Kidney epithelial cell (primary cell): ENCODE measurements at regions not wholly inside any gene's neighbourhood (a gene's known extent, or its start where the extent isn't known, plus 50 kb on each side); places are given as distances from the start of the nearest gene placed in this dataset.

Experiments
- DNase-seq: peaks from one replicate; pipeline ENCODE4 v3.0.0-alpha.2; 2010; ENCODE audit warnings: low read depth
- H3K27me3 ChIP-seq: 2 replicates; pipeline ENCODE4 v1.6.0; 2011; ENCODE audit warnings: low read length; ENCODE audit not compliant: control insufficient read depth, insufficient read depth
- H3K36me3 ChIP-seq: 2 replicates; pipeline ENCODE4 v1.5.1; 2011; ENCODE audit warnings: low read length; ENCODE audit not compliant: control insufficient read depth, insufficient read depth
- H3K4me3 ChIP-seq: 2 replicates; pipeline ENCODE4 v1.5.1; 2011; ENCODE audit warnings: low read depth, mild to moderate bottlenecking, control low read depth, low read length
- TF ChIP-seq, protein P1 (sequence below): IDR thresholded peaks from 2 replicates; pipeline ENCODE4 v1.5.1; 2011; ENCODE audit warnings: mild to moderate bottlenecking, moderate library complexity, low read length, control low read depth, inconsistent platforms; ENCODE audit not compliant: insufficient read depth, poor library complexity, severe bottlenecking

DNA sequence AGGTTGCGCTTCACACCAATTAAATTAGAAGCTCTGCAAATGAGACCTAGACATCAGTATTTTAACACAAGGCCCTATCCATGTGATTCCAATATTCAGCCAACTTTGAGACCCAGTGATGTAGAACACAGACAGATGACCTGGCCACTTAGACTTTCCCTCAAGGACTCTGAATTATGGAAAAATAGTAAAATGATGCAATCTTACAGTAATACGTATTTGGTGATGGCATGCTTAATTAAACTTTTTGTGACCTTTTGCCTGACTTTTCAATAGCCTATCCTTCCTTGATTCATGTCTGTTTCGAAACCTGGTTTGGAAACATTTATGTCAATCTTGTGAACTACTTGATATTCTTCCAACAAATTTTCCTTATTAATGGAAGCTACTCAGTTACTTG lies 521.2 kb downstream of the KCNA4 start:
- no peak for DNase-seq
- no peak overlapping the region for H3K4me3 ChIP-seq
- no peaks in the 10 kb centered on the region for H3K27me3 ChIP-seq
- H3K36me3 ChIP-seq = no peaks in the 10 kb centered on the region
- TF ChIP-seq, protein P1, sequence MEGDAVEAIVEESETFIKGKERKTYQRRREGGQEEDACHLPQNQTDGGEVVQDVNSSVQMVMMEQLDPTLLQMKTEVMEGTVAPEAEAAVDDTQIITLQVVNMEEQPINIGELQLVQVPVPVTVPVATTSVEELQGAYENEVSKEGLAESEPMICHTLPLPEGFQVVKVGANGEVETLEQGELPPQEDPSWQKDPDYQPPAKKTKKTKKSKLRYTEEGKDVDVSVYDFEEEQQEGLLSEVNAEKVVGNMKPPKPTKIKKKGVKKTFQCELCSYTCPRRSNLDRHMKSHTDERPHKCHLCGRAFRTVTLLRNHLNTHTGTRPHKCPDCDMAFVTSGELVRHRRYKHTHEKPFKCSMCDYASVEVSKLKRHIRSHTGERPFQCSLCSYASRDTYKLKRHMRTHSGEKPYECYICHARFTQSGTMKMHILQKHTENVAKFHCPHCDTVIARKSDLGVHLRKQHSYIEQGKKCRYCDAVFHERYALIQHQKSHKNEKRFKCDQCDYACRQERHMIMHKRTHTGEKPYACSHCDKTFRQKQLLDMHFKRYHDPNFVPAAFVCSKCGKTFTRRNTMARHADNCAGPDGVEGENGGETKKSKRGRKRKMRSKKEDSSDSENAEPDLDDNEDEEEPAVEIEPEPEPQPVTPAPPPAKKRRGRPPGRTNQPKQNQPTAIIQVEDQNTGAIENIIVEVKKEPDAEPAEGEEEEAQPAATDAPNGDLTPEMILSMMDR = no peak

DNA sequence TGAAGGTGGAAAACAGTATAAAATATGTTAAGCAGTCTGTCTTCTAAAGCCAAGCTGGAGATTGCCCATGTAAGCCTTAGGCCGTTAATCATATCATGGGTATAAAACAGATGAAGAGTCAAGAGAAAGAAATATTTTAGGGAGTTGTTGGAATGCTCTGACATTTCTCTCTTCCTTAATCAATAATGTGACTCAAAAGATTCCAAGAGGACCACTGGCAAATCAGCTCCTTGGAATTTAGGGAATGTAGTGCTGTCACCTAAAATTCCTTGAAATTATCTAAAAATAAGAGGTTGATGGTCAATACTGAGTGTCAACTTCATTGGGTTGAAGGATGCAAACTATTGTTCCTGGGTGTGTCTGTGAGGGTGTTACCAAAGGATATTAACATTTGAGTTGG lies 525.9 kb downstream of the KCNA4 start:
- Histone ChIP-seq H3K27me3 (no peaks in the 10 kb centered on the region), H3K36me3 (no peaks in the 10 kb centered on the region), H3K4me3 (no peak overlapping the region)
- TF ChIP-seq, protein P1 = no peak
- no peak for DNase-seq

GRCh38 chr11:29486301-29486700 lies 530.5 kb downstream of the KCNA4 start:
- Histone ChIP-seq H3K4me3 (no peak overlapping the region), H3K27me3 (no peaks in the 10 kb centered on the region), H3K36me3 (no peaks in the 10 kb centered on the region)
- DNase-seq = no peak
- TF ChIP-seq, protein P1 = no peak

DNA sequence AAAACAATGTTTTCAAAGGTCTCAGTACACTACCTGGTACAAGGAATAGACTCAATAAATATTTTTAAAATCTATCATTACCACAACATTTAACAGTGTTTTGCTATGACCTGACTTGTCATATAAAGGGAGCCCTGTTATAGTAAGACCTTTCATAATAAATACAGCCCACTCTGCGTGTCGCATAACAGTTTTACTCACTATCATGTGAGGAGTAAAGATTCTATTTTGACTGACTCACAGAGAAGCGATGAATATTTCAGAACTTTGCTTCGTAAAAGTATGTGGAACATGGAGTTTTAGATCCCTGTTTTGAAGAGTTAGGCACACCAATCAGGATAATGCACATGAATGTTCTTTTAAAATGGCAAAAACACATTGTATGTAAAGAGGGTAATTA lies 531.2 kb downstream of the KCNA4 start:
- Histone ChIP-seq H3K27me3 (no peaks in the 10 kb centered on the region), H3K4me3 (no peak overlapping the region), H3K36me3 (no peaks in the 10 kb centered on the region)
- TF ChIP-seq, protein P1 = no peak
- DNase-seq = no peak

DNA sequence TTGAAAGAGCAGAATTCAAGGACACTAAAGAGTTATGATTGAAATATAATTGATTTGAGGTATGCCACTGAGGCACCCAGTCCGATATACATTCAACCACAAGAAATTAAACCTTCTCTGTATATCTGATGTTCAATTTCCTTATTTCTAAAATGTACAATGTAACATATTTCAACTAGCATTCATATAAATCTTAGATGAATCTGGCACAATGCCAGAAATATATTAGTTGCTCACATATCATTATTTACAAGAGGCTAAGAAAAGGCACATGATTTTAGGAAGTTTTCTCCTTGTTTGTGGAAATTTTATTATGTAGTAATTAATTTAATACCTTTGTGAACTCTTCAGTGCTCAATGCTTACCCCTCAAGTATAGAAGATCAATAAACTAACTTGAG lies 532.3 kb downstream of the KCNA4 start:
- Histone ChIP-seq H3K36me3 (no peaks in the 10 kb centered on the region), H3K27me3 (no peaks in the 10 kb centered on the region), H3K4me3 (no peak overlapping the region)
- TF ChIP-seq, protein P1 = no peak
- no peak for DNase-seq

DNA sequence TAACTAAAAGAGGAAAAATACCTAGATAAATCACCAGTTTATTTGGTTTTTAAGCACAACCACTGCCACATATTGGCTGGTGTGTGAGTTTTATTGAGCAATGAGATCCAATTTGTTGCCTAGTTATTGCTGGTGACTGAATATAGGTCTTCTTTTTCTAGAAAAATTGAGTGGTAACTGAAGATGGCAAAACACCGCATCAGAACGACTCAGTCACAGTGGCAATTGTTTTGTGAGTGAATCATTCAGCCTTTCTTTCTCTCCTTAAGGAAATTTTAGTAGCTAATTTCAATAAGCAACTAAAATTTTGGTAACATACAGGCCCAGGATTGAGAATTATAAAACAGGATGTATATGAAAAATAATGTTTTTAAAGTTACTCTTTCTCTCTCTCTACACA lies 533.0 kb downstream of the KCNA4 start:
- Histone ChIP-seq H3K27me3 (no peaks in the 10 kb centered on the region), H3K4me3 (no peak overlapping the region), H3K36me3 (no peaks in the 10 kb centered on the region)
- TF ChIP-seq, protein P1 = no peak
- no peak for DNase-seq
